GM18502 (cell line): ENCODE measurements at regions not wholly inside any gene's neighbourhood (a gene's known extent, or its start where the extent isn't known, plus 50 kb on each side); places are given as distances from the start of the nearest gene placed in this dataset.
"Not testable (repeated sequence)": the region's sequence is repeated elsewhere in the genome, so short reads cannot be mapped to it uniquely, and the experiment has no call there.

Experiments used
- ATAC-seq: cut with Tn5 transposase; IDR thresholded peaks from one replicate; pipeline ENCODE4 v1.9.1; 2021; ENCODE audit warnings: mild to moderate bottlenecking; ENCODE audit not compliant: unreplicated experiment, poor library complexity

- ATAC-seq = no peak
These were observed 213.5 kb upstream of the PRICKLE2 start for GRCh38 chr3:64438812-64439211.

- ATAC-seq = no peak
These were observed 212.8 kb upstream of the PRICKLE2 start for GRCh38 chr3:64438066-64438465.

- no peak for ATAC-seq
These were observed 211.9 kb upstream of the PRICKLE2 start for GRCh38 chr3:64437131-64437530.

- ATAC-seq = not testable (repeated sequence)
These were observed 209.8 kb upstream of the PRICKLE2 start for GRCh38 chr3:64435023-64435422.

DNA sequence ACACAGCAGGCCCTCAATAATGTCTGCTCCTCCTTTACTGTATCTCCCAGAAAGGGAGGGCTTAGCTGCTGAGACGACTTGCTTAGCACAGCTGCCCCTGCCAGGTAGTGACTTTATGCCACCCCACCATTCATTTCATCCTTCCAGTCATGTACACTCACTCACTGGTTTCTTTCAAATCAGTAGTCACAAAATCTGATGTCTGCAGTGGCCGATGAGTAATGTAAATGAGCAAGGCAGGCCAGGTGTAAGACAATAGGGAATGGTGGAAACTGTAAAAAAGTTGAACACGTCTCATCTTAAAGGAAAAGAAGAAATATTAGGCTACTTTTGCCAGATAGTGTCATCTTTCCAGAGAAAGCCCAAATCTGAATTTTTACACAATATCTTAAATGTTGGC lies 207.6 kb upstream of the PRICKLE2 start:
- no peak for ATAC-seq

- ATAC-seq = no peak
These were observed 206.3 kb upstream of the PRICKLE2 start for GRCh38 chr3:64431526-64432091.

DNA sequence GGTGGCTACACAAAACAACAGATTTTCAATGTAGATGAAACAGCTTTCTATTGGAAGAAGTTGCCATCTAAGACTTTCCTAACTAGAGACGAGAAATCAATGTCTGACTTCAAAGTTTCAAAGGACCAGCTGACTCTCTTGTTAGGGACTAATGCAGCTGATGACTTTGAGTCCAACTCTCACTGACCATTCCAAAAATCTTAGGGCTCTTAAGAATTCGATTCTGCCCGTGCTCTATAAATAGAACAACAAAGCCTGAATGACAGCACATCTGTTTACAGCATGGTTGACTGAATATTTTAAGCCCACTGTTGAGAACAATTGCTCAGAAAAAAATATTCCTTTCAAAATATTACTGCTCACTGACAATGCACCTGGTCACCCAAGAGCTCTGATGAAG lies 202.4 kb upstream of the PRICKLE2 start:
- no peak for ATAC-seq

DNA sequence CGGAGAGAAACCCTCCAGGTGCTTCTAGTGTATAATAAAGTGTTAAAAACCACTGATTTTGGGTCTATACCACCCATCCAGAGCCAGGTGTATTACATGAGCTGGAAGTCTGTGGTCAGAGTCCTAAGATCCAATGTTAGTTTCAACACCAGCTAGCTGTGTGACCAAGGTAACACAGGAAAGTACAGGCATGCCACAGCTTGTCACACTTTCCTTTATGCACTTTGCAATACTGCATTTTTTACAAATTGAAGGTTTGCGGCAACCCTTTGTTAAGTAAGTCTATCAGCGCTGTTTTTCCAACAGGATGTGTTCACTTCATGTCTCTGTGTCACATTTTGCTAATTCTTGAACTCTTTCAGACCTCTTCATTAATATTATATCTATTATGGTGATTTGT lies 201.3 kb upstream of the PRICKLE2 start:
- ATAC-seq = no peak

DNA sequence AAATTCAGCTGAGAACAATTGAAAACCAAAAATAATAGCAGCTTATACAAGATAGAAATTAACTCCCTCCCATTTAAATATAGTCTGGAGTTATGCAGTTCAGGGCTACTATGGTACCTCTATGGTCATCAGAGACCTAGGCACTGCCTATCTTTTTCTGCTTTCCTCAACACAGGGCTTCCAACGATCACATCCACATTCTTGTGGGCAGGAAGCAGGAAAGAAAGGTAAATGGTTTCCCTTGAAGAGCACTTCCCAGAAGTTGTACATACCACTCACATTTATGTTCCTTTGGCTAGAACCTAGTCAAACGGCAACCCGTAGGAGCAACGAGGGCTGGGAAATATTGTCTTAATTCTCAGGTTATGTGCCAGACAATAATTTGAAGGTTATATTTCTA lies 197.7 kb upstream of the PRICKLE2 start:
- no peak for ATAC-seq

- no peak for ATAC-seq
These were observed 196.9 kb upstream of the PRICKLE2 start for GRCh38 chr3:64422192-64422591.

GRCh38 chr3:64417816-64418215 lies 192.6 kb upstream of the PRICKLE2 start:
- ATAC-seq = no peak

GRCh38 chr3:64414043-64414442 lies 188.8 kb upstream of the PRICKLE2 start:
- ATAC-seq = no peak

- no peak for ATAC-seq
These were observed 185.8 kb upstream of the PRICKLE2 start for GRCh38 chr3:64411101-64411500.

GRCh38 chr3:64410226-64410625 lies 185.0 kb upstream of the PRICKLE2 start:
- ATAC-seq = no peak

DNA sequence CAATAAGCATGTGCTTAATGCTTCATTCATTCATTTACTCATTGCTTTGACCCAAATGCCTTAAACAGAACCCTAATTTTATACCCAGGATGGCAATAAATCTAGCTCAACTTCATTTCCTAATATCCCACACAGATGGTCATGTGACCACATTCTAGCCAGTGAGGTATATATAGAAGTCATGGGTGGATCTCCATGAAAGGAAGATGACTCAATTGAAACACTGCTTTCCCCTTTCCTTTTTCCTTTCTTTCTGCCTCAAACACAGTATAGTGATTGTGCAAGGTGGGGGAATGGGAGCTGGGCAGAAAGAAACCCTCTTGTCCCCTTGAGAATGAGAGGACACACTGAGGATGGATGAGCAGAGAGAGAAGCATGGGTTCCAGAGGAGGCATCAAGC lies 183.5 kb upstream of the PRICKLE2 start:
- no peak for ATAC-seq

DNA sequence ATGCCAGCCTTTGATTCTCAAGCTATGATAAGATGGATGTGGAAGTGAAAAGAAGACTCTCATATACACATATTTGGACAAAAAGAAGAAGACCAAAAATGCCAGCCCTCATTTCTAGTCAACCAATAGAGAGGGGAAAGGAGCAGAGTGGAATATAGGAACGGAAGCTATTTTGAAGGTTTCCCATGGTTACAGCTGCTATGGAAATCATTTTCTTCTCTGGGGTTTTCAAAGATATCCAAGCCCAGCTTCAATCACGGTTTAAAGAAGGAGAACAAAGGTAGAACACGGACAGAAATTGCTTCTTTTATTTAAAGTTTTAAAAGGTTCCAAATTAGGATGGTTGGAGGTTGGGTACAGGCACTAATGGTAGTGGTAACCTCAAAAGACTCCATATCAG lies 181.0 kb upstream of the PRICKLE2 start:
- no peak for ATAC-seq

DNA sequence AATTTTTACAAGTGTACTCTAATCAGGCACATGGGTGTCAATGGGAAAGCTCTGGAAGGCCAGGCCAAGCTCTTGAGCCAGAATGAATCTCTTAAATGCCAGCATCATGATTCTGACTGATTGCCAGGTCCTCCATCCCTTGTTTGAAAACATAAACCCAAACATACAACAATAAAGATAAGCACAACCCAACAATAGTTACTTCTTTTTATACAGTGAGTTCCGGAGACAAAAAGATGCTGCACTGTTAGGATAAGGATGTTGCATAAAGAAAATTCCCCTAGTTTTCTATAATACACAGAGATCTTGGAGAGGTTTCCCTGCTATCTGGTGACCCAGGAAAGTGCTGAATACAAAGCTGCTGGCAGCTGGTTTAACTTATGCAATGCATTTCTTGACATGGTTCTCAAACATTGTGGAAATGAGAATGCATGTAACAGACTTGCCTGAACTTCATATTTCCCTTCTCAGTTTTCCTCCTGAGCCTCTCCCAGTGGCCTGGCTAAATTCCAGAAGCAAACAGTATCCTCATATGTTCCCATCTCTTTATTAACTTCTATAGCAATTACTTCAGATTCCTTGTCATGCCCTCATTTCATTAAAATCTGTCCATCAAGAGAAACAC lies 180.1 kb upstream of the PRICKLE2 start:
- ATAC-seq = no peak

DNA sequence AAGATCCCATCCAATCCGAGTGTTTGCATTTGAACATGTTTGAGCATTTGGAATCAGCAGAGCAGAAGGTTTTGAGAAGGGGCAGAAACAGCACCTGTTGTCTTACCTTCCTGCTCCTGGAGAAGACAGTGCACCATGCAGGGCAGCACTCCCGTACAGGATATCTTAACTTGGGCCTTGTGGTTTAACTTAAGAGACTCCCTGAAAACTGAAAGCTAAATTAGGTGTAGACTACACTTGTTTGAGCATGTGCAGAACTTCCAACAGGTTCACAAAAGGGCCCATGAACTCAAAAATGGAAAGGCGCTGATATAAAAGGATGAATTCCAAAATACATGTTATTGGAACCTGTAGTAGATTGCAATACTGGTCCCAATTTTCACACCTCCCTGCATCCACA lies 175.4 kb upstream of the PRICKLE2 start:
- no peak for ATAC-seq

DNA sequence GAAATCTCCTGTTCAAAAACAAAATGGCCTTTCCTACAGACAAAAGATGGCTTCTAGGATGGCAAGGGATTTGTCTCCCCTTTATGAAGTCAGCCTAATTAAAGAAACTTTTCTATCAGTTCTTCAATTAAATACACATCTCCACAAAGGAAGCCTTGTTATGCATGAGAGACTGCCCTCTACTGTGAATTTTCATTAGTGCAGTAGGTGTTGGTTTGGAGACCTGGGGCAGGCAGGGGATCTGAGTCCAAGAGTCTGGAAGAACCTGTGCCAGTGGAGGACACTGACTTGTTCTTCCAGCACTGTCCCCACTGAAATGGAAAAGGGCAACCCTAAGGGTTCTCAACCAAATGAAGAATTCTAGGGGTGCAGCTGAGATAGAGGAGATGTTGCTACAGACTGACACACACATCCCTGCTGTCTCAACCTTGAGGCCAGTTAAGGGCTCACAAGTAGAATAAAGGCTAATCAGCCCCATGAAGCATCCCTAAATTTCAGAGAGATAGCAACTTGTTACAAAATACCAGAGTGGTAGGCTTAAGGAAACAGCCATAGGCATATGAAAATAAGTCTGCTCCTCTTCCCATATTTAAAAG lies 174.0 kb upstream of the PRICKLE2 start:
- peak; percentile 72 for ATAC-seq

DNA sequence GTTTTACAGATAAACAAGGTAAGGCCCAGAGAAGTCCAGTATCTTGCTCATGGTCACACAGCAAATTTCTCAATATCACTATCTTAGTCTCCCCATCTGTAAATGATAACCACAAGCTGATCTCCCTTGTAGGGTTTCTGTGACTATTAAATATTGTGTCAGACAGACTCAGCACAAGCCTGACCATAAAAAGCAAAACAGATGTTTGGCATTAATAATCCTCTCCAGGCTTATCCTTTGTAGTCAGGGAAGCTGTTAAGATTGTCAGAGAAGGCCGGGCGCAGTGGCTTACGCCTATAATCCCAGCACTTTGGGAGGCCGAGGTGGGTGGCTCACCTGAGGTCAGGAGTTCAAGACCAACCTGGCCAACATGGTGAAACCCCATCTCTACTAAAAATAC lies 173.2 kb upstream of the PRICKLE2 start:
- no peak for ATAC-seq

- ATAC-seq = no peak
These were observed 172.7 kb upstream of the PRICKLE2 start for GRCh38 chr3:64398006-64398405.

GRCh38 chr3:64397573-64397972 lies 172.3 kb upstream of the PRICKLE2 start:
- no peak for ATAC-seq
